Activated CD4-positive, alpha-beta T cell treated with anti-CD3 and anti-CD28 coated beads, Interleukin-2, amount 10 ng/mL, durations not matched to agents 24 days and 14 days (primary cell): ENCODE measurements at regions not wholly inside any gene's neighbourhood (a gene's known extent, or its start where the extent isn't known, plus 50 kb on each side); places are given as distances from the start of the nearest gene placed in this dataset.

Experiments
- DNase-seq: peaks from one replicate; pipeline ENCODE4 v3.0.0; 2022
- H3K27ac Mint-ChIP-seq: one replicate; pipeline ENCODE4 v1.8.0; 2022; ENCODE audit warnings: mild to moderate bottlenecking, mixed read lengths
- H3K27me3 Mint-ChIP-seq: one replicate; pipeline ENCODE4 v1.8.0; 2022; ENCODE audit warnings: mixed read lengths
- H3K36me3 Mint-ChIP-seq: one replicate; pipeline ENCODE4 v1.8.0; 2022; ENCODE audit warnings: low read depth, mild to moderate bottlenecking, mixed read lengths
- H3K4me1 Mint-ChIP-seq: one replicate; pipeline ENCODE4 v1.8.0; 2021; ENCODE audit warnings: mixed read lengths
- H3K4me3 Mint-ChIP-seq: one replicate; pipeline ENCODE4 v1.8.0; 2022; ENCODE audit warnings: mild to moderate bottlenecking, moderate library complexity, mixed read lengths
- H3K9me3 Mint-ChIP-seq: one replicate; pipeline ENCODE4 v1.8.0; 2021; ENCODE audit warnings: mixed read lengths
- intact Hi-C: fragments of 100-400 bp; cut with micrococcal nuclease; formaldehyde crosslinking; loops from one replicate; pipeline ENCODE4 v1.15.1; 2023

GRCh38 chr14:51544471-51544870 is 107.2 kb upstream of the FRMD6 start:
- intact Hi-C loops = no loop called here
- H3K27ac Mint-ChIP-seq = no peak overlapping the region
- no peaks in the 10 kb centered on the region for H3K4me1 Mint-ChIP-seq
- no peak overlapping the region for H3K4me3 Mint-ChIP-seq
- H3K9me3 Mint-ChIP-seq = no peaks in the 10 kb centered on the region
- no peaks in the 10 kb centered on the region for H3K36me3 Mint-ChIP-seq
- no peak for DNase-seq
- H3K27me3 Mint-ChIP-seq = peaks cover 16% of the 10 kb centered on the region

GRCh38 chr14:51544901-51545300 is 106.8 kb upstream of the FRMD6 start:
- no peak for DNase-seq
- no peaks in the 10 kb centered on the region for H3K4me1 Mint-ChIP-seq
- no peaks in the 10 kb centered on the region for H3K9me3 Mint-ChIP-seq
- no peak overlapping the region for H3K4me3 Mint-ChIP-seq
- H3K27ac Mint-ChIP-seq = no peak overlapping the region
- intact Hi-C loops = no loop called here
- no peaks in the 10 kb centered on the region for H3K36me3 Mint-ChIP-seq
- H3K27me3 Mint-ChIP-seq = peaks cover 16% of the 10 kb centered on the region

- Mint-ChIP-seq H3K4me1 (no peaks in the 10 kb centered on the region), H3K36me3 (no peaks in the 10 kb centered on the region), H3K27ac (no peak overlapping the region), H3K9me3 (no peaks in the 10 kb centered on the region), H3K4me3 (no peak overlapping the region), H3K27me3 (peaks cover 16% of the 10 kb centered on the region)
- intact Hi-C loops = no loop called here
- no peak for DNase-seq
Observed at GRCh38 chr14:51545396-51545795, 106.3 kb upstream of the FRMD6 start.

- Mint-ChIP-seq H3K4me3 (no peak overlapping the region), H3K27me3 (peaks cover 19% of the 10 kb centered on the region), H3K4me1 (no peaks in the 10 kb centered on the region), H3K36me3 (no peaks in the 10 kb centered on the region), H3K9me3 (no peaks in the 10 kb centered on the region), H3K27ac (no peak overlapping the region)
- DNase-seq = no peak
- intact Hi-C loops = no loop called here
Observed at GRCh38 chr14:51546099-51546498, 105.6 kb upstream of the FRMD6 start.

- intact Hi-C loops = no loop called here
- no peaks in the 10 kb centered on the region for H3K4me1 Mint-ChIP-seq
- H3K9me3 Mint-ChIP-seq = no peaks in the 10 kb centered on the region
- H3K27me3 Mint-ChIP-seq = peaks cover 17% of the 10 kb centered on the region
- H3K36me3 Mint-ChIP-seq = no peaks in the 10 kb centered on the region
- DNase-seq = no peak
- H3K4me3 Mint-ChIP-seq = no peak overlapping the region
- no peak overlapping the region for H3K27ac Mint-ChIP-seq
Observed at GRCh38 chr14:51546603-51547258, 105.0 kb upstream of the FRMD6 start.

- no peaks in the 10 kb centered on the region for H3K9me3 Mint-ChIP-seq
- H3K27ac Mint-ChIP-seq = no peak overlapping the region
- DNase-seq = no peak
- no peak overlapping the region for H3K4me3 Mint-ChIP-seq
- intact Hi-C loops = no loop called here
- no peaks in the 10 kb centered on the region for H3K4me1 Mint-ChIP-seq
- no peaks in the 10 kb centered on the region for H3K36me3 Mint-ChIP-seq
- peaks cover 17% of the 10 kb centered on the region for H3K27me3 Mint-ChIP-seq
Observed at GRCh38 chr14:51547260-51547659, 104.5 kb upstream of the FRMD6 start.

GRCh38 chr14:51547701-51548100 is 104.0 kb upstream of the FRMD6 start:
- no peak for DNase-seq
- Mint-ChIP-seq H3K4me3 (no peak overlapping the region), H3K4me1 (no peaks in the 10 kb centered on the region), H3K9me3 (no peaks in the 10 kb centered on the region), H3K27ac (no peak overlapping the region), H3K36me3 (no peaks in the 10 kb centered on the region), H3K27me3 (peaks cover 18% of the 10 kb centered on the region)
- intact Hi-C loops = no loop called here

GRCh38 chr14:51548187-51548586 is 103.5 kb upstream of the FRMD6 start:
- DNase-seq = no peak
- intact Hi-C loops = no loop called here
- Mint-ChIP-seq H3K27ac (no peak overlapping the region), H3K36me3 (no peaks in the 10 kb centered on the region), H3K4me1 (no peaks in the 10 kb centered on the region), H3K27me3 (peaks cover 19% of the 10 kb centered on the region), H3K4me3 (no peak overlapping the region), H3K9me3 (no peaks in the 10 kb centered on the region)

GRCh38 chr14:51550636-51551035 is 101.1 kb upstream of the FRMD6 start:
- H3K36me3 Mint-ChIP-seq = no peaks in the 10 kb centered on the region
- peaks cover 16% of the 10 kb centered on the region for H3K27me3 Mint-ChIP-seq
- DNase-seq = no peak
- intact Hi-C loops = no loop called here
- no peaks in the 10 kb centered on the region for H3K9me3 Mint-ChIP-seq
- no peak overlapping the region for H3K4me3 Mint-ChIP-seq
- no peak overlapping the region for H3K27ac Mint-ChIP-seq
- no peaks in the 10 kb centered on the region for H3K4me1 Mint-ChIP-seq

GRCh38 chr14:51552275-51552674 is 99.4 kb upstream of the FRMD6 start:
- intact Hi-C loops = no loop called here
- Mint-ChIP-seq H3K4me1 (no peaks in the 10 kb centered on the region), H3K4me3 (no peak overlapping the region), H3K36me3 (no peaks in the 10 kb centered on the region), H3K9me3 (no peaks in the 10 kb centered on the region), H3K27ac (no peak overlapping the region), H3K27me3 (peaks cover 17% of the 10 kb centered on the region)
- DNase-seq = no peak

GRCh38 chr14:51552768-51553404 is 98.8 kb upstream of the FRMD6 start:
- intact Hi-C loops = no loop called here
- Mint-ChIP-seq H3K4me3 (no peak overlapping the region), H3K9me3 (no peaks in the 10 kb centered on the region), H3K27ac (no peak overlapping the region), H3K27me3 (peaks cover 14% of the 10 kb centered on the region), H3K36me3 (no peaks in the 10 kb centered on the region), H3K4me1 (no peaks in the 10 kb centered on the region)
- no peak for DNase-seq

- H3K4me1 Mint-ChIP-seq = no peaks in the 10 kb centered on the region
- peaks cover 16% of the 10 kb centered on the region for H3K27me3 Mint-ChIP-seq
- intact Hi-C loops = no loop called here
- no peaks in the 10 kb centered on the region for H3K9me3 Mint-ChIP-seq
- H3K4me3 Mint-ChIP-seq = no peak overlapping the region
- DNase-seq = no peak
- no peaks in the 10 kb centered on the region for H3K36me3 Mint-ChIP-seq
- no peak overlapping the region for H3K27ac Mint-ChIP-seq
Observed at GRCh38 chr14:51554339-51554920, 97.3 kb upstream of the FRMD6 start.

GRCh38 chr14:51554953-51555352 is 96.8 kb upstream of the FRMD6 start:
- no peaks in the 10 kb centered on the region for H3K36me3 Mint-ChIP-seq
- H3K27ac Mint-ChIP-seq = no peak overlapping the region
- H3K9me3 Mint-ChIP-seq = no peaks in the 10 kb centered on the region
- DNase-seq = no peak
- no peaks in the 10 kb centered on the region for H3K4me1 Mint-ChIP-seq
- H3K4me3 Mint-ChIP-seq = no peak overlapping the region
- peaks cover 19% of the 10 kb centered on the region for H3K27me3 Mint-ChIP-seq
- intact Hi-C loops = no loop called here

- H3K36me3 Mint-ChIP-seq = no peaks in the 10 kb centered on the region
- peaks cover 12% of the 10 kb centered on the region for H3K27me3 Mint-ChIP-seq
- H3K27ac Mint-ChIP-seq = no peak overlapping the region
- DNase-seq = no peak
- no peaks in the 10 kb centered on the region for H3K4me1 Mint-ChIP-seq
- no peak overlapping the region for H3K4me3 Mint-ChIP-seq
- intact Hi-C loops = no loop called here
- no peaks in the 10 kb centered on the region for H3K9me3 Mint-ChIP-seq
Observed at GRCh38 chr14:51561141-51561540, 90.6 kb upstream of the FRMD6 start.
